PC-3 (cell line): ENCODE measurements at regions not wholly inside any gene's neighbourhood (a gene's known extent, or its start where the extent isn't known, plus 50 kb on each side); places are given as distances from the start of the nearest gene placed in this dataset.

Experiments
- CTCF ChIP-seq: fragments of 300-600 bp; sonication (generic); conservative IDR thresholded peaks from 2 replicates; pipeline ENCODE4 v1.5.1; 2017; ENCODE audit warnings: antibody characterized with exemption, low read depth, mild to moderate bottlenecking, low read length
- EZH2 ChIP-seq: fragments of 300-600 bp; sonication (generic); IDR thresholded peaks from one replicate; pipeline ENCODE4 v1.6.1; 2017; ENCODE audit warnings: antibody characterized with exemption, mild to moderate bottlenecking, low read length; ENCODE audit not compliant: unreplicated experiment

GRCh38 chr15:70493376-70493775 lies 270.0 kb downstream of the UACA start:
- no peak for TF ChIP-seq CTCF
- TF ChIP-seq EZH2, result no peak
